KBM-7 (cell line): ENCODE measurements at regions not wholly inside any gene's neighbourhood (a gene's known extent, or its start where the extent isn't known, plus 50 kb on each side); places are given as distances from the start of the nearest gene placed in this dataset.
"Not testable (repeated sequence)": the region's sequence is repeated elsewhere in the genome, so short reads cannot be mapped to it uniquely, and the experiment has no call there.

ENCODE experiments used
- DNase-seq: peaks from one replicate; pipeline ENCODE4 v3.0.0-alpha.2; 2015
- in situ Hi-C: fragments of 300-500 bp; cut with MboI; formaldehyde crosslinking; loops from 2 replicates; pipeline ENCODE4 v1.14.3; 2020; ENCODE audit warnings: low sequenced_read_pairs, low pct_unique_long_range_greater_than_20kb, mixed read lengths

DNA sequence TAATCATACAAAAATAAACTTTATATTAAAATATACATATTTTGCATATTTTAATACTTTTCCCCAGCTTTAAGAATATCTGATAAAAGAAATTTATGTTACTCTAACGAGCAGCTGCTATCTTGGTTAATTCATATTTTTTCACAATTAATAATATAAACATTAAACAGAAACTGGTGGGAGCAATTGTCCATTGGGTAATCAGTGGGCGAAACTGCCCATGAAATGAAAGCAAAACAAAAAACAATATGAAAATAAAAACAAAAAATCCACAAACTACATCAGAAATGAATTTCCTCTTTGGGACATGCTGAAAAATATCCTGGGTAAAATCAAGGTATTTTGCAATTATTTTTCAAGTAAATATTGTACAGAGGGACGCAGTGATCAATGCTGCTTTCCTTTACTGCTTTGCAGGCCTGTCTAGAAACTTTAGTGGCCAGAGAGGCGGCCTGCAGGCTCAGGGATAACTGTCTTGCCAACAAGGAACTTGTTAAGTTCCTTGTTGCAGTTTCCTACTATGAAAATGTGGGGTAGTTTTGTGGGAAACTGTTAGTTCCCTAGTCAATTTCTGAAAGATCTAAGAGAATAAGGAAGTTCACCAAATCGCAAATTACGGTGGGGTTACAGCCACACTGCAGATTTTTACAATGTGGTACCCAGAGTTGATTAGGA lies 309.0 kb upstream of the PLGLB2 start:
- in situ Hi-C loops = not testable (repeated sequence)

DNA sequence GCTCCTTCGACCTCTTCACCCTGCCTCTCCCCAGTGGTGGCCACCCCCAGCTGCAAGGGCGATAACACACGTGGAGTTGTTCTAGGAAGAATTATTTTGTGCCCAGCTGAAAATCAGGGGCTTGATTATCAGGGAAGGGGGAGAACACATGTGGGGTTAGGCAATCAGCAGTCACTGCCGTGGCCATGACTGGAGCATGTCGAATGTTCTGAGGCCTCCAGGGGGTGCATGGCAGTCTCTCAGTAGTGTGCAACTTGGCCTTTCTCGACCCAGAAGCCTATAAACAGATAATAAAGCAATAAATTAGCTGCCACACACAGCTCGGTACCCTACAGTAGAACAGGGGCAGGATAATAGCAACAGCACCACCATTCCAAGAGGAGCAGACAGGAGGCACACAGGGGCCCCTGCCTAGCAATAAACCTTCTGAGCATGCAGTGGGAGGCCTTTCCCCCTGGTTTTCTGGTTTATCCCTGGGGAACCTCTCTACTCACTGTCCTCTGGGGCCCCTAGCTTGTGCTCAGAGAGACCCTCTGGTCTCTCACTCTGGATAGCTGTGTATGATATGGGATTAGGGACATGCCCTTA lies 308.2 kb upstream of the PLGLB2 start:
- in situ Hi-C loops = not testable (repeated sequence)

More for the DNA sequence above, 309.0 kb upstream of the PLGLB2 start:
- DNase-seq = not testable (repeated sequence)

DNA sequence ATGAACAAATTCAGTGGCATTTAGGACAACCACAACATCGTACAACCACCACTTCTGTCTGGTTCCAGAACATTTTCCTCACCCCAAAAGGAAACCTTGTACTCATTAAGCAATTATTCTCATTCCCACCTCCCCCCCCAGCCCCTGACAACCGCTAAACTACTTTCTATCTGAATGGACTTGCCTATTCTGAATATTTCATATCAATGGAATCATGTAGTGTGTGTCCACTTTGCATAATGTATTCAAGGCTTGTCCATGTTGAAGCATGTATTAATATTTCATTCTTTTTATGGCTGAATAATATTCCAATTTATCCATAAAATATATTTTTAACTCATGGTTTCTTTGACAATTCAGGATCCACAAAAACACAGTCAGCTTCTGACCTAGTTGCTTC lies 307.2 kb upstream of the PLGLB2 start:
- in situ Hi-C loops, DNase-seq: not testable (repeated sequence)

More for the DNA sequence above, 308.2 kb upstream of the PLGLB2 start:
- not testable (repeated sequence) for DNase-seq

DNA sequence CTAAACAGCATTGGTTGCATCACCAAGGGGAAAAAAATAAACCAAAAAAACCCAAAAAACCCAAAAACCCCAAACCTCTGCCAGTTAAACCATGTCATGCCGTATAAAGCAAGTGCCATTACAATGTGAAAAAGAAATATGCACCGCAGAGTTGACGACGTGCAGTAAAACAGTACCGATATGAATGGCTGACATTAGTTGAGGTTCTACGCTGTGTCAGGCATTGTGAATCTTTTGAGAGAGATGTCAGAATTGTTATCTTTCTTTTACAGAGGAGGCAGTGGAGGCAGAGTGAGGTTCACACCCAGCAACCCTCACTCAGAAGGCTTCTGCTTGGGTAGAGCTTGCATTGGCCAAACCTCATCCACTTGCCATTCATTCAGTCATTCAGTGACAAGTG lies 306.5 kb upstream of the PLGLB2 start:
- in situ Hi-C loops, DNase-seq: not testable (repeated sequence)

DNA sequence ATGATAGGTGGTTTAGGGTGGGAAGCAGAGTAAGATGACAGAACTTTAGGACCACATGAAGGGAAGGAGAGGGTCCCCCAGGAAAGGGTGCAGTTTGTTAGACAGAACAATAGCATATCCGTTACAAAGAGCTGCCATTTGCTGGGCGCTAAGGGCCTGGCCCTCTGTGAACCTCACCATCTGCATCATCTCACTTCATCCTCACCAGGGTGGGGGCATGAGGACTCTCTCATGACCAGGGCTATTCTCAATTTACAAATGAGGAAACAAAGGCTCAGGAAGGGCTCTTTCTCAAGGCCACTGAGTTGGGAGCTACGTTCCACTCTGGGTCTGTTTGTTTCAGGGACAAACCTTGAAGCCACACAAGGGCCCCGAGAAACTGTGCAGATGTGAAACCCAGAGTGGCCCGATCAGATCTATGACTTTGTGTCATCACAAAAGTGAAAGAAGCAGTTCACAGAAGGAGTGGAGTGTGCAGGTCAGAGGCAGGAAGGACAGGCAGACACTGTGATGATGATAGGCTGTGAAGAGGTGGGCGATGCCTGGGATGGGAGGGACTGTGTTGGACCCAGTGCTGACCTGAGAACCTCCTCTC lies 304.8 kb upstream of the PLGLB2 start:
- DNase-seq, in situ Hi-C loops: not testable (repeated sequence)

DNA sequence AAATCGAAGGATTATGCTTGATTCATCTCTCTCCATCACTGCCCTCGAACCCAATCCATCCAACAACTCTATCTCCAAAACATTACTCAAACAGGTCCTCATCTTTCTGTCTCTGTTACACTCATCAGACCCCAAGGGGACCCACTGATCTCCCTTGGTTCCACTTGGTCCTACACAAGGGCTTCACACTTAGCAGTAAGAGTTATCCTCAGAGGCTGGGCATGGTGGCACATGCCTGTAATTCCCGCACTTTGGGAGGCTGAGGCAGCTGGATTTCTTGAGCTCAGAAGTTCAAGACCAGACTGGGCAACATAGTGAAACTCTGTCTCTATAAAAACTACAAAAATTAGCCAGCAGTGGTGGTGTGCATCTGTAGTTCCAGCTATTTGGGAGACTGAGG lies 302.9 kb upstream of the PLGLB2 start:
- DNase-seq, in situ Hi-C loops: not testable (repeated sequence)

DNA sequence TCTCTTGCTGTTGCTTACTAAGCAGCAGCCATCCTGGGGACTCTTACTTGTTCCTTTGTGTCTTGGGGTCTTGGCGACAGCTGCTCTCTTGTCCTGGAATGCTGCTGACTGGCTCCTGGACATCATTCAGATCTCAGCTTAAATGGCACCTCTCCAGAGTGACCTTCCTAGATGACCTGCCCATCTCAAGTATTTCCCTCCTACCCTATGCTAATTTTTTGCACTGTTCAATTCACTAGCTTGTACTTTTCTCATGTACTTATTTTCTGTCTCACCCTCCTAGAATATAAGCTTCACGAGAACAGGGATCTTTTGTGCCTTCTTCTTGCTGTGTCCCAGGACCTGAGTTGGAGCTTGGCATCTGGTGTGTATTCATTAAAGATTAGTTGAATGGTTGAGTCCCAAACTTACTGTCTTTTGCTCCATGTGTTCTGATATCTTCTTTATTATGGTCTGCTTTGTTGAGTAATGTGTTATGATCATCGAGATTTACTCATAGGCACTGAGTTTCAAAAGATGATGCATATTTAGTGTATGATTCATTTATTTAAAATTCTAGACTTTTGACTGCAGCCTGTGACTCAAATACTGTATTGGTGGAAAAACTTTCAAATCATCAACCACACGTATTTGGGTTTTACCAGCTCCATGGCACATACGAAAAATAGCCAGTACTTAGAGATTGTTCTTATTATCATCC lies 302.1 kb upstream of the PLGLB2 start:
- DNase-seq, in situ Hi-C loops: not testable (repeated sequence)

DNA sequence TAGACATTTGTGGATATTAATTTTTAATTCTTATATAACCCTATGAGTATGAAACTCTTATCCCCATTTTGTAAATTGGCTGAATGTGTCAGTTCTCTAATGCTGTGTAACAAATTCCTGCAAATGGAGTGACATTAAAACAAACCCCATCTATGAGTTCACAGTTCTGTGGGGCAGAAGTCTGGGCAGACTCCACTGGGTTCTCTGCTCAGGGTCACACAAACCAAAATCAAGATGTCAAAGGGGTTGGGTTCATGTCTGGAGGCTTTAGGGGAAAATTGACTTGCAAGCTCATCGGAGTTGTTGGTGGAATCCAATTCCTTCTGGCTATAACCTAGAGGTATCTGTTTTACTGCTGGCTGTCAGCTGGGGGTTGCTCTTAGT lies 301.6 kb upstream of the PLGLB2 start:
- in situ Hi-C loops, DNase-seq: not testable (repeated sequence)

DNA sequence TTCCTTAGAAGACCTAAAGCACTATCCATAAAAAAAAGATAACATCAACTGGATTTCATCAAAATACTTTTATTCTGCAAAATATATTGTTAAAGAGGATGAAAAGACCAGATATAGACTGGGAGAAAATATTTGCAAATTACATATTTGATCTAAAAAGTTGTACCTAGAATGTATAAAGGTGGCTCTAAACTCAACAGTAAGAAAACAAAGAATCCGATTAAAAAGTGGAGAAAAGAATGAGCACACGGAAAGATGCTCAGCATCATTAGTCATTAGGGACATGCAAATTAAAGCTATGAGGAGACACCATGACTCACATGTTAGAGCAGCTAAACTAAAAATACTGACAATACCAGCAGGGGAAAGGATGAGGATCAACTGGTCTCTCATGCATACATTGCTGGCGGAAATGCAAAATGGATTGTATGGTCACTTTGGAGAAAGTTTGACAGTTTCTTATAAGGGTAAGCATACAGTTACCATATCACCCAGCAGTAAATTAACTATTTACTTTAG lies 298.4 kb upstream of the PLGLB2 start:
- DNase-seq, in situ Hi-C loops: not testable (repeated sequence)

DNA sequence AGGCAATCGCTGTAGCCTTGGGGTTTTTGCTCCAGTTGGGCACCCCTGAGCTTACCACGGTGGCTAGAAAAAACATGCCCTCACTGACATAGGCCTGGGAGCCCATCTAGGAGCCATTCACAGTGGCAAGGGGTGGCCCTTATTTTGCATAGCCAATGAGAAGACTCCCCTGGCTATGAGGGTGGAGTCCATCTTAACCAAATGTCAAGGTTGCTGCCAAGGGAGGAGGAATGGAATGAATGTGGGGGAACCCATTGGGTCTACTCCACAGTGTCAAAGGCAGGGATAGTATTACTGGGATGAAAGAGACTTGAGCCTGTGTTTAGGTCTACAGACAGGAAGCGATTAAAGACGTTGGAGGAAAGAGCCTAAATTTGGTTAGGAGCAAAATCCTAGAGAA lies 295.7 kb upstream of the PLGLB2 start:
- in situ Hi-C loops = not testable (repeated sequence)

DNA sequence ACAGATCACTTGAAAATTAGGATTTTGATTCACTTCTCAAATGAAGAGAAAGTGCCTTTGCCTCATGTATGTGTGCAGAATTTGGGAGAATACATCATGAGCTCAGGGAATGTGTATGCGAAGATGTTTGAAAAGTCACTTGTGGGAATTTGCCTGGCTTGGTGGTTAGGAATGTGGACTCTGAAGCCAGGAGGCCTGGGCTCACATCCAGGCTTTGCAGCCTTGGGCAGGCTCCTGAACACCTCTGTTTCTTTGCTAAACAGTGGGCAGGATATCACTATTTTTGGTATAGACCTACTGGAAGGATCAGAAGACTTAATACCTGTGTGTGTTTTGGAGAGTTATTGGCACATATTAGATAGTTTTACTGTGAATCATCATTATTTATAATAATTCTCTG lies 295.0 kb upstream of the PLGLB2 start:
- in situ Hi-C loops, DNase-seq: not testable (repeated sequence)

More for the DNA sequence above, 295.7 kb upstream of the PLGLB2 start:
- DNase-seq = not testable (repeated sequence)

DNA sequence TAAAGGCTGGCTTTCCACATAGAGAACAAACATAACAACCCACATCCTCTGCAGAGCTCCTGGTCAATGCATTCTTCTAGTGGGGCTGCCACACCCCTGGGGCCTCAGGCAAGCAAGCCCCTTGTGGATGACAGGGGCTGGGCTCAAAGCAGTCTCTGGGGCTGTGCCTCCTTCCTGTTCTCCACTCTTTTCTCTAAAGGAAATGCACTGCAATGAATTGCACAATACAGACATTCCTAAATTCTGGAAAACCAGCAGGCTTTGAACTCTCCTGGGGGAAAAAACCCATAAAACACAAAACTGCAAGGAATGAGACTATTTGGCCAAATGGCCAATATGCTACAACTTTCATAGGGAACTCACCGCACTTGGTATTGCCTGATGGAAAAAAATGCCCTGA lies 293.9 kb upstream of the PLGLB2 start:
- DNase-seq, in situ Hi-C loops: not testable (repeated sequence)

DNA sequence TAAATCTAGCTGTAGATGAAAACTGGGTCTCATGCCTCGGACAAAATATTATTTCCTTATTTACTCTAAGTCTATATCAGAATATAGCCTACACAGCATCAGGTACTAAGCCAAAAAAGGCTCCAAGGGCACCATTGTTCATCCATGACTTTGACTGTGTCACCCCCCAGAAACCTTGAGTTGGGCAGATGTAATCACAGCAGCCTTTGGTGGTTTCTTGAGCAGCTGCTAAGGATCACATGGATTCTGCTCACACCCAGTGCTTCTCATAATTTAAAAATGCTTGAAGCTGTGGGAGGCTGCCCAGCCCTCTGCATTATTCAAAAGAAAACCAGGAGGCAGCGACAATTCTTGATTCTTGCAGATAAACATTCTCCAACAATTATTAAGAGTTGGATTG lies 293.5 kb upstream of the PLGLB2 start:
- DNase-seq, in situ Hi-C loops: not testable (repeated sequence)

DNA sequence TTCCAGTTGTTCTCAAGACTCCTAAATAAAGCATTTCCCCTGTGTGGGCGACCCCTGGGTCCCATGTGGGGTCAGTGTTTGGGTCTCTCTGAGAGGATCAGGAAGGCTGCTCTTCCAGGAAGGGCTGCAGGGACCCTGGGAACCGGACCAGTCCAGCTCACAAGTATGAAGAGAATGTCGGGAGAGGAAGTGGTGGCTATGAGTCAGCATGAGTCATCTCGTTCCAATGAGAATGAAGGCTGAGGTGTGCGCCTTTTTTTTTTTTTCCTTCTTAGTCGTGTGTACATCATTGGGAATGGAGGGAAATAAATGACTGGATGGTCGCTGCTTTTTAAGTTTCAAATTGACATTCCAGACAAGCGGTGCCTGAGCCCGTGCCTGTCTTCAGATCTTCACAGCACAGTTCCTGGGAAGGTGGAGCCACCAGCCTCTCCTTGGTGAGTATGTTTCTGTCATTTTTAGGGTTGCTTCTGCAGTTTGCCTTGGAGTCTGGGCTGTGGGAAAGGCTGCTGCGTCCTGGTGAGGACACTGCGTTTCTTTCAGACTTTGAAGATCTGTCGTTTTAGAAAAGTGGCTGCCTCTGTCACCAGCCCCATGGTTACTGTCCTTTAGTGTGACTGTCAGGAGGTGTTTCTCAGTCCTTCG lies 292.6 kb upstream of the PLGLB2 start:
- DNase-seq, in situ Hi-C loops: not testable (repeated sequence)

DNA sequence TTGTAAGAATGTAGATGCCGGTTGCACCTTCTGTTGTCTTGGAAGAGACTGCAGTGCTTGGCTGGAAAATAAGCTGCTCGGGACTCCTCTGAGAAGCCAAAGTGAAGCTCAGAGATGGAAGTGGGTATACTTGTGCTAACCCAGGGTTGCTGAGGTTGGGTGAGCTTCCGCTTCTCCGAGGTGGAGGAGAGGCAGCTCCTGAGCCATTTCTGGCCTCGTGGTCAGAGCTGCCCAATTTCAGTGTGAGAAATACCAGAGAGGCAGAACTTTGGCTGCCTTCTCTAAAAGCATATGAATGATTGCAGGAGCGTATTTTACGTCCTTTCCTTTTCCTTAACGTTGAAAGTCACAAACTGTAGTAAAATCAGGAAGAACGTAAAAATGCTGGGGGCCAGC lies 292.0 kb upstream of the PLGLB2 start:
- DNase-seq, in situ Hi-C loops: not testable (repeated sequence)

DNA sequence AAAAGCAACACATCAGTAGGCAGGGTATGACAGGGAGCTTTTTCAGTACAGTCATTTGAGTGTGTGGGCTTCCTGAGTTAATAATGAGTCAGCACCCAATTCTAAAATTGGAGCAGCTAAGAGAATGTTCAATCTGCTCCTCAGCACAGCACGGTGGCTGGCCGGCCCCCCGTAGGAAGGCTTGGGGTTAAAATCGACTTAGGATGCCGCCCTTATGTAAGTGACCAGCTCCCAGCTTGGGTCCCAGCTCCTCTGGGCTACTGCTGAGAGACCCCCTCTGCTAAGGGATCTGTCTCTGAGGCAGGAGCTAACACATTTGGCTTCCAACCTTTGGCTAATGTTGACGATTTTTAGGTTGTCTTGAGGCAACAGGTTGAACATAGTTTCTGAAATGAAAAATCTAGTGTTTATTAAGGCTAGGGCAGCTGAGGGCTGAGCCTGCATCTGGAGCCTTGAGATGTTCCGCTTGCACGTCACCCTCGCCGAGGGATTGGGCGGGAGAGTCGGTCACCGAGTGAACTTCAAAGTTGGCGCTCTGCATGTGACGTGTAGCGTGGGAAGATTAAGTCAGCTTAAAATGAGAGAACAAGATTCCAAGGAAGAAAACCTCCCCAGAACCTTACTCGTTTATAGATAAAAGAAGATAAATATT lies 291.3 kb upstream of the PLGLB2 start:
- in situ Hi-C loops, DNase-seq: not testable (repeated sequence)

DNA sequence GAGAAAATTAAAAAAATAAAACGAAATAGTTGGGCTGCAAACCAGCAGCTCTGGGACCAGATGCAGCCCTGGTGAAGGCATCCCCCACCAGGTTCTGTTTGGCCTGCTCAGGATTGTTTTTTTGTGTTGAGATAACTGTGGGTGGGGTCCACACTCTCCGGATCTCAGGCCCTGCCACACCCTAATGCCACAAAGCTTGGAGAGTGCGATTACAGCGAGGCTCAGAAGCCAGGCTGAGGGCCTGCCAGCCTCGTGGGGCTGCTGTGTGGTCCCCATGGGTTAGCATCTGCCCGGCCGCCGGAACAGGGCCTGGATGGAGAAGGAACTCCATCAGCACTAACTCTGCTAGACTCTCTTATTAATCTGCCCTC lies 290.8 kb upstream of the PLGLB2 start:
- in situ Hi-C loops = not testable (repeated sequence)

DNA sequence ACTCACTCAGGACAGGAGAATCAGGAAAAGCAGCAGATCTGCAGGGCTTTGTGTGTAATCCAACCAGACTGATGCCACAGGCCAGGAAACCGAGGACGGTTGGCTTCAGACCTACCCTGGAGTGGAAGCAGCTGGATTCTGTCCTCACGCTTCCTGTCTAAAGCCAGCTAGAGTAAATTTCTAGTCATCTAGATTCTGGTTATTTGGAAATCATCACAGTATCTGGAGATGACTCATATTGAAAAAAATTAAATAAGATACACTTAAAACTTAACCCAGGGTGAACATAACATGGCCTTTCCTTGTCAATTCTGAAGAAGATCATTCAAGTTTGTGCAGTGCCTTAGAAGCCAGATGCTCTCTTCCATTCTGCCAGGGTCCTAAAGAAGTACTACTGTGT lies 288.9 kb upstream of the PLGLB2 start:
- DNase-seq, in situ Hi-C loops: not testable (repeated sequence)

More for the DNA sequence above, 290.8 kb upstream of the PLGLB2 start:
- DNase-seq = not testable (repeated sequence)

DNA sequence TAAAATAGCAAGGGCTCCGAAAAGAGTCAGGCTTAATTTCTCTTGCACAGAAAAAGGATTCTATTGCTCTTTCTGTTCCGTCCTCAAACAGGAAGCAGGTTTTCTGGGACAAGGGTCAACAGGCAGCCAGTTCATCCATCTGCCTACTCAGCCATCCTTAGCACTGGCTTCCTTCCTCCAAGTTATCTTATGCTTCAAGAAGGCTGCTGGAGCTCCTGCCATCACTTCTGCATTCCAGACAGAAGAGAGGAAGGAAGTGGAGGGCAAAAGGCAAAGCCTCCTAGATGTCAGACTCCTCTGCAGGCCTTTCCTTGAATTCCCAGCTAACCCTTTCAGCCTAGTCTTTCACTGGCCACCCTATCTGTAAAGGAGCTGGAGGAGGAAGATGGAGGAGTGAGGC lies 287.8 kb upstream of the PLGLB2 start:
- in situ Hi-C loops, DNase-seq: not testable (repeated sequence)
